PFSK-1 (cell line): ENCODE measurements at regions not wholly inside any gene's neighbourhood (a gene's known extent, or its start where the extent isn't known, plus 50 kb on each side); places are given as distances from the start of the nearest gene placed in this dataset.

Experiments
- FOXP2 ChIP-seq: optimal IDR thresholded peaks from 2 replicates; pipeline ENCODE3; 2011; ENCODE audit warnings: borderline replicate concordance, control low read depth, inconsistent platforms; ENCODE audit not compliant: insufficient read depth; ENCODE audit errors: extremely low read length, extremely low read depth
- POLR2AphosphoS5 ChIP-seq: IDR thresholded peaks from 2 replicates; pipeline ENCODE4 v1.6.1; 2012; ENCODE audit warnings: low read depth, mild to moderate bottlenecking, control low read depth, low read length, moderate library complexity
- REST ChIP-seq, 2 experiments: IDR thresholded peaks; 2 replicates each; pipeline versions ENCODE4 v1.6.1 to v1.8.0; 2011 to 2012; ENCODE audit warnings: low read depth in 2 of 2, low read length in 2 of 2, control low read depth in 1 of 2, inconsistent platforms in 1 of 2, mild to moderate bottlenecking in 1 of 2, moderate library complexity in 1 of 2; ENCODE audit not compliant: insufficient read depth in 1 of 2
- SIN3A ChIP-seq: IDR thresholded peaks from 2 replicates; pipeline ENCODE4 v1.6.1; 2012; ENCODE audit warnings: mild to moderate bottlenecking, low read length, moderate library complexity, borderline replicate concordance; ENCODE audit not compliant: insufficient read depth
- TAF1 ChIP-seq: IDR thresholded peaks from 2 replicates; pipeline ENCODE4 v1.6.1; 2012; ENCODE audit warnings: low read length, control low read depth, borderline replicate concordance; ENCODE audit not compliant: insufficient read depth

- TF ChIP-seq POLR2AphosphoS5 (no peak), REST (IDR thresholded peaks at IDR 0.05; ENCODE audit: insufficient read depth in 1 of 2, low read depth in 2 of 2, low read length in 2 of 2) (no peak), TAF1 (no peak), SIN3A (no peak), FOXP2 (no peak)
These were observed 104.8 kb downstream of the LBH start for GRCh38 chr2:30336084-30336483.
